ENCODE measurements at regions not wholly inside any gene's neighbourhood (a gene's known extent, or its start where the extent isn't known, plus 50 kb on each side); places are given as distances from the start of the nearest gene placed in this dataset.

DNA sequence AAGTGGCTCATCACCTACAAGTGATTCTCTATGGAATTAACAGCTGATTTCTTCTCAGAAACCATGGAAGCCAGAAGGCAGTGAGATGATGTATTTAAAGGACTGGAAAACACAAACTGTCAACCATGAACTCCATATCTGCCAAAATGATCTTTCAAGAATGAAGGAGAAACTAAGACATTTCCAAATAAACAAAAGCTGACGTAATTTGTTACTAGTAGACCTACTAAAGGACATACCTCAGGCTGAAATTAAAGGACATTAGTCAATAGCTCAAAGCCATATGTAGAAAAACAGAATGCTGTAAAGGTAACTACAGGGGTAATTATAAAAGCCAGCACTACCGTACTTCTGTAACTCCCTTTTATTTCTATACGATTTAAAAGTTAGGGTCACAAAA is 129.4 kb upstream of the TMEM45B start:
- no peak for DNase-seq
- in situ Hi-C loops (cut with MboI; ENCODE audit: low pct_unique_long_range_greater_than_20kb, low sequenced_read_pairs), result no loop called here

DNA sequence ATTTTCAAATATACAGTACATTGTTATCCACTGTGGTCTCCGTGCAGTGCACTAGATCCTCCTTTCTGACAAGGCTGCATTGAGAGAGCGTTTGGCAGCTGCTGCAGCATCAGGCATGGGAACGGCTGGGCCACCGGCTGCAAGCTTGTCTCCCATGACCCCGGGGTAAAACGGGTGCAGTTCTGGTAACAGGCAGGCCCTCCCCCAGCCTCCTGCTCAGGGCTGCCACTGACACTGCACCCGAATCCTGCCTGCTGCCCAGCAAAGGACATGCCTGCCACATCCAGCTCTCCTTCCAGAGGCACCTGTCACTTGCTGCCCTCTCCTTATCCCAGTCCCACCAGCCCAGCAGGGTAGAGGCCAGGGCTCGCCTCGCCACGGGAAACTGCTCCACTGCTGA is 124.5 kb upstream of the TMEM45B start:
- DNase-seq, result no peak
- in situ Hi-C loops (cut with MboI; ENCODE audit: low pct_unique_long_range_greater_than_20kb, low sequenced_read_pairs), result no loop called here

- peak; percentile 11 for DNase-seq
- in situ Hi-C loops (cut with MboI; ENCODE audit: low pct_unique_long_range_greater_than_20kb, low sequenced_read_pairs), result no loop called here
Measured at GRCh38 chr11:129694538-129694937, 121.1 kb upstream of the TMEM45B start.

DNA sequence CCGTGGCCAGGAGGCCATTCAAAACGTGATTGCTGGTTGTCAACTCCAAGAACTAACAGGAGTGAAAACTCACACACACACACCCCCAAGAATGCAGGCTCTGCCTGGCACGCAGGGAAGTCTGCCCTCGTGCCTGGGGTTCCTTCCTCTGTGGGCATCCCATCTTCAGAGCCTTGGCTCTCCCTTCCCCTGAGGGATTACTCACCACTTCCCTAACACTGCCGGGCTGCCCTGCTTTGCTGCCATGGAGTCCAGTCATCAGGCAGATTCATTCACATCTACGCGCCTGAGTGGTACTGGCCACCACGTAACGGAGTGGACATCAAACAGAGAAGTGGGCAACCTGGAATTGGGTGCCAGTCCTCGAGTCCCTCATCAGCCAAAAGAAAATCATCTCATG is 120.7 kb upstream of the TMEM45B start:
- no peak for DNase-seq
- in situ Hi-C loops (cut with MboI; ENCODE audit: low pct_unique_long_range_greater_than_20kb, low sequenced_read_pairs), result no loop called here

- in situ Hi-C loops (cut with MboI; ENCODE audit: low pct_unique_long_range_greater_than_20kb, low sequenced_read_pairs), result no loop called here
- DNase-seq, result peak; percentile 79
Measured at GRCh38 chr11:129695571-129696308, 119.9 kb upstream of the TMEM45B start.

DNA sequence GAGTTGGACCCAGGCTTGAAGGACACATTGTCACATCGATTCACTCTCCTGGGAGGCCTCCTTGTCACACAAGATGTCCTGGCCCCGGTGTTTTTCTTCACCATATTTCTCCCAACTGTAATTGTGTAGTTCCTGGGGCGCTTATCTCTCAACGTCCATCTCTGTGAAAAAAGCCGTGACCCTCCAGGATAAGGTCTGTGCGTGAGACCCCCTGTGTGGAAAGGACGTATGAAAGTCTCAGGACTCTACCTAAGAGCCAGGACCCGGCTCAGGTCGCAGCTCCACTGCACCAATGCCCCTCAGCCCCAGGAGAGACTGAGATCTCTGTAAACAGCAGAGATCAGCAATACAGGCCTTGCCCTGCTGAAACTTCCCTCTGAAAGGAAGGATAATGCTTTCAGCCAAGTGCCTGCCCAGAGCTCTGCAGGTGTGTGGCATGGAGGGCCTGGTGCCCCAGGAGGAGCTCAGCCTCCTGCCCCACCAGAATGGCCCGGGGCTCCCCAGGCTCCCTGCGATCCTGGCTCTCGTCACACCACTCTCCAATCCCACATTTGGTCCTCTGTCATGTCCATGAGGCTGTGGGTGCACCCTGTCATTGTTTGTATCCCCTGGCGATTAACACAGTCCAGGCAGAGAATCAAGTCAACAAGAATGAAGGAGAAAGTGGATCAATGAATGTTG is 119.2 kb upstream of the TMEM45B start:
- DNase-seq, result no peak
- in situ Hi-C loops (cut with MboI; ENCODE audit: low pct_unique_long_range_greater_than_20kb, low sequenced_read_pairs), result no loop called here

GRCh38 chr11:129698212-129698611 is 117.4 kb upstream of the TMEM45B start:
- DNase-seq, result peak; percentile 45
- in situ Hi-C loops (cut with MboI; ENCODE audit: low pct_unique_long_range_greater_than_20kb, low sequenced_read_pairs), result no loop called here

GRCh38 chr11:129699711-129700304 is 115.8 kb upstream of the TMEM45B start:
- in situ Hi-C loops (cut with MboI; ENCODE audit: low pct_unique_long_range_greater_than_20kb, low sequenced_read_pairs), result no loop called here
- no peak for DNase-seq

- DNase-seq, result no peak
- in situ Hi-C loops (cut with MboI; ENCODE audit: low pct_unique_long_range_greater_than_20kb, low sequenced_read_pairs), result no loop called here
Measured at GRCh38 chr11:129700701-129701100, 114.9 kb upstream of the TMEM45B start.

DNA sequence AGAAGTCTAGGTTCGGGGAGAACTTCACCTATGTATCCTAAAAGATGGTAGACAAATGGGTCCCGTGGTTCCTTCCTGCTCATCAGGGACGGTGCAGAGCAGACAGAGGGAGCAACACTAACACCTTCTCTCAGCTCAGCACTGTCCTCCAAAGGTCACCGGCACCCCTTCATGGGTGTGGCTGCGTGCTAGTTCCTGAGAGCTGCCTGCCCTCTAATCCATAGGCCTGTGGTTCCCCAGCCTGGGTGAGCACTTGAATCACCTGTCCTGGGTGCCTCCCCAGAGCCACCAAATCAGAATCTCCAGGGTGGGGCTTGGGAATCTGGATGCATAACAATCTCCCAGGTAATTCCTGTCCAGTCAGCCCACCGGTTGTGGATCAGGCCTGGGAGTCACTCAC is 113.9 kb upstream of the TMEM45B start:
- in situ Hi-C loops (cut with MboI; ENCODE audit: low pct_unique_long_range_greater_than_20kb, low sequenced_read_pairs), result no loop called here
- no peak for DNase-seq

GRCh38 chr11:129702410-129703398 is 112.9 kb upstream of the TMEM45B start:
- in situ Hi-C loops (cut with MboI; ENCODE audit: low pct_unique_long_range_greater_than_20kb, low sequenced_read_pairs), result no loop called here

GRCh38 chr11:129703846-129704245 is 111.8 kb upstream of the TMEM45B start:
- in situ Hi-C loops (cut with MboI; ENCODE audit: low pct_unique_long_range_greater_than_20kb, low sequenced_read_pairs), result no loop called here
- DNase-seq, result no peak

More at GRCh38 chr11:129702410-129703398, 112.9 kb upstream of the TMEM45B start:
- no peak for DNase-seq

GRCh38 chr11:129704831-129705230 is 110.8 kb upstream of the TMEM45B start:
- in situ Hi-C loops (cut with MboI; ENCODE audit: low pct_unique_long_range_greater_than_20kb, low sequenced_read_pairs), result no loop called here
- DNase-seq, result no peak

DNA sequence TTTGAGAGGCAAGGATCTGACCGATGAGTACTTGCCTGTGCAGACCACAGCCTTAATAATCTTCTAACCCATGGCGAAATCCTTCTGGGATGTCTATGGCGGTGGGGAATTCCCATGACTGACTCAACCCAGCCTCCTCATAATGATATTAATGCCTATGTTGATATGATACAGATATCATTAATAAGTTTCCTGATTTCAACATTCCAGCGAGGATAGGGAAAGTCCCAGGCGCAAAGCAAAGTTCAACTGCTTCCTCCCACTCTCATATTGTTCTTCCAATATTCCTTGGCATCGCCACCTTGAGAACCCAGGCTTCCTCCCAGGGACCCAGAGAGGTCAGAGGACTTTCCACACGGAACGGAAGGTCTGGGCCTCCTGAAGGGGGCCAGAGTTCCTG is 110.3 kb upstream of the TMEM45B start:
- in situ Hi-C loops (cut with MboI; ENCODE audit: low pct_unique_long_range_greater_than_20kb, low sequenced_read_pairs), result no loop called here
- DNase-seq, result no peak

DNA sequence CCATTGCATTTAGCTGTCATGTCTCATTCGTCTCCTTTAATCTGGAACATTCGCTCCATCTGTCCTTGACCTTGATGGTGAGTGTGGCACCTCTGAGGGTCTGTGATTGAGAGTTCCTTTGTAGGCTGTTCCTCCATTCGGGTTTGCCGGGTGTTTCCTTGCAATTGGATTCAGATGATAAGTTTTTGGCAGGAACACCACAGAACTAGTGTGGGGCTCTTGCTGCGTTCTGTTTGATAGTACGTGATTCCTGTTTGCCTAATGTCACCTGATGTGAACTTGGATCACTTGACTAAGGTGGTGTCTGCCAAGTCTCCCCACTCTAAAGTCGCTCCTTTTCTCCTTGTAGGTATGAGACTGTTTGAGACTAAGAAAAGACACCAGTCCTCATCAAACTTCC is 109.7 kb upstream of the TMEM45B start:
- DNase-seq, result no peak
- in situ Hi-C loops (cut with MboI; ENCODE audit: low pct_unique_long_range_greater_than_20kb, low sequenced_read_pairs), result no loop called here

DNA sequence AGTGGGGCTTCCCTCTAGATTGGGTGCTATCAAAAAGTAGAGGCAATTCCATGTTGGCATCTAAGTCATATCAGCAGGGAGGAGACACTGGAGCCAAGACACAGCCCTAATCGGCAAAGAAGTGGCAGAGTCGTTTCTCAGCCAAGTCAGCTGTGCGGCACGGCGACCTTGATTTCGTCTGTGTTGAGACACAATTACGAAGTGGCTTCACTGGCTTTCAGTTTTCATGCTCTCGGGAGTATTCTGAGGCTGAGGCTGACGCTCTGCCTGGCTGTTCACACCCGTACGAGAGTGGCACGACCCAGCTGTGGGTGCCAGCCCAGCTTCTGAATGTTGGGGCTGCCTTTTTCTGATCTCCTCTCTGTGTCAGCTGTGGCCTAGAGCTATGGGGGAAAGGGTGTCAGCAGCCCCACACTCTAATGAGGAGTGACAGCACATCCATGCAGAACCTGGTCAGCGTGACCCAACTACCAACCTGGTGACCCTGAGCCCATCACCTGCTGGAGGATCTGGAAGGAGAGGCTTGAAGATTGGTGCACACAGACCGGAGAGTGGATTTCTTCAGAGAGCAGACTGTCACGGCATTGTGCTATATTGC is 105.7 kb upstream of the TMEM45B start:
- DNase-seq, result no peak
- in situ Hi-C loops (cut with MboI; ENCODE audit: low pct_unique_long_range_greater_than_20kb, low sequenced_read_pairs), result no loop called here

- in situ Hi-C loops (cut with MboI; ENCODE audit: low pct_unique_long_range_greater_than_20kb, low sequenced_read_pairs), result no loop called here
- DNase-seq, result no peak
Measured at GRCh38 chr11:129710423-129710822, 105.2 kb upstream of the TMEM45B start.

- in situ Hi-C loops (cut with MboI; ENCODE audit: low pct_unique_long_range_greater_than_20kb, low sequenced_read_pairs), result no loop called here
Measured at GRCh38 chr11:129711760-129712159, 103.9 kb upstream of the TMEM45B start.

More at GRCh38 chr11:129711760-129712159, 103.9 kb upstream of the TMEM45B start:
- no peak for DNase-seq

Data from KBM-7 (cell line).